Large intestine (tissue), 3 donors: ENCODE measurements at regions not wholly inside any gene's neighbourhood (a gene's known extent, or its start where the extent isn't known, plus 50 kb on each side); places are given as distances from the start of the nearest gene placed in this dataset.
"Not testable (repeated sequence)": the region's sequence is repeated elsewhere in the genome, so short reads cannot be mapped to it uniquely, and the experiment has no call there.

Source experiments
- DNase-seq, 2 donors: peaks; one replicate each; pipeline versions ENCODE4 v3.0.0 to v3.0.0-alpha.2; 2013
- H3K27ac ChIP-seq: one replicate; pipeline ENCODE4 v1.5.1; 2013; ENCODE audit warnings: low read length
- H3K27me3 ChIP-seq: 2 replicates; pipeline ENCODE4 v1.6.1; 2013; ENCODE audit warnings: low read length; ENCODE audit not compliant: control insufficient read depth, insufficient read depth
- H3K36me3 ChIP-seq: 2 replicates; pipeline ENCODE4 v1.6.1; 2013; ENCODE audit warnings: low read length; ENCODE audit not compliant: control insufficient read depth, insufficient read depth
- H3K4me1 ChIP-seq: one replicate; pipeline ENCODE4 v1.6.1; 2013; ENCODE audit warnings: low read length; ENCODE audit not compliant: control insufficient read depth, insufficient read depth
- H3K4me3 ChIP-seq: one replicate; pipeline ENCODE4 v1.5.1; 2013; ENCODE audit warnings: low read length
- H3K9me3 ChIP-seq: one replicate; pipeline ENCODE4 v1.6.1; 2013; ENCODE audit warnings: mild to moderate bottlenecking, low read depth, low read length, moderate library complexity; ENCODE audit not compliant: control insufficient read depth
- WGBS: methylation state at CpG from one replicate; pipeline ENCODE4 v1.1.5; 2013; ENCODE audit warnings: low lambda C conversion rate; ENCODE audit not compliant: insufficient coverage; 5-methylcytosine and 5-hydroxymethylcytosine counted together

DNA sequence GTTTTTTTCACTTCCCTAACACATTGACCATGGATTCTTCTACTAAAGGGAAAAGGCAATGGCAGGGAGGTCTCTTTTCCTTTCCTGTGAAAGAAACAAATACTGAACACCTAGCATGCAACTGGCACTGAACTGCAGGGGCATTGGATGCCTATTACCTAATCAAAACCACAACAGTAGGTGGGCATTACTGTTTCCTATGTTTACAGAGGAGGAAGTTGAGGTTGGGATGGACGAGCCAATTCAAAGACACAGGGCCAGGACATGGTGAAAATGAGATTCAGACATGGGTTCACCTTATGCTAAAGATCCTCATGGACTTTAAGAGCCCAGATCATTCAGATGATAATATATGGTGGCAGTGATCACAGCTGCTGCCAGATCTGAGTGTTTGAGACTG is 407.0 kb downstream of the MIAT start:
- H3K4me1 ChIP-seq = no peaks in the 10 kb centered on the region
- H3K27ac ChIP-seq = no peak overlapping the region
- H3K9me3 ChIP-seq = no peaks in the 10 kb centered on the region
- no peaks in the 10 kb centered on the region for H3K36me3 ChIP-seq
- peaks cover 28% of the 10 kb centered on the region for H3K27me3 ChIP-seq
- DNase-seq = no peak
- WGBS = no CpG with 5 or more reads among the region's 1 CpG
- H3K4me3 ChIP-seq = no peak overlapping the region

GRCh38 chr22:27065279-27065678 is 407.9 kb downstream of the MIAT start:
- no peak for DNase-seq
- no peaks in the 10 kb centered on the region for H3K36me3 ChIP-seq
- no CpG with 5 or more reads among the region's 9 CpGs for WGBS
- no peaks in the 10 kb centered on the region for H3K9me3 ChIP-seq
- no peak overlapping the region for H3K4me3 ChIP-seq
- no peak overlapping the region for H3K27ac ChIP-seq
- H3K4me1 ChIP-seq = no peaks in the 10 kb centered on the region
- peaks cover 30% of the 10 kb centered on the region for H3K27me3 ChIP-seq

- H3K9me3 ChIP-seq = no peaks in the 10 kb centered on the region
- H3K4me3 ChIP-seq = no peak overlapping the region
- no peak overlapping the region for H3K27ac ChIP-seq
- H3K27me3 ChIP-seq = peaks cover 45% of the 10 kb centered on the region
- H3K4me1 ChIP-seq = no peaks in the 10 kb centered on the region
- WGBS = no CpG with 5 or more reads among the region's 12 CpGs
- no peaks in the 10 kb centered on the region for H3K36me3 ChIP-seq
- no peak for DNase-seq
These were observed 409.5 kb downstream of the MIAT start for GRCh38 chr22:27066856-27067255.

DNA sequence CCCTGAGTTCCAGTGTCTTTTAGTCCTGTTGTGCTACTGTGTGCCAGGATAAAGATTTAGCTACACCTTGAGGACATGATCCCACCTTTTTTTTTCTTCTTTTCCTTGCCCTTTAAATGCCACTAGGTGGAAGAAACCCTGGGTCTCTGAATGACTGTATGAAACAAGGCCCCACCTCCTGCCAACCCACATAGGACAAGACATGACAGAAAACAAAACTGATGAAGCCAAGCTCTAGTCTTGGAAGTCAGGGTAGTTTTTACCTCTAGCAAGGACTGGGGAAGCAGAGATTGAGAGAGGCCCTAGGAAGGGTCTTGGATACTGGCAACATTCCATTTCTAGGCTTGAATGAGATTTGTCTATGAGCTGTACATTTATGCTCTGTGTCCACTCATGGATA is 410.7 kb downstream of the MIAT start:
- Histone ChIP-seq H3K27ac (no peak overlapping the region), H3K4me3 (no peak overlapping the region), H3K36me3 (no peaks in the 10 kb centered on the region), H3K27me3 (peaks cover 42% of the 10 kb centered on the region), H3K9me3 (no peaks in the 10 kb centered on the region), H3K4me1 (no peaks in the 10 kb centered on the region)
- no peak for DNase-seq

DNA sequence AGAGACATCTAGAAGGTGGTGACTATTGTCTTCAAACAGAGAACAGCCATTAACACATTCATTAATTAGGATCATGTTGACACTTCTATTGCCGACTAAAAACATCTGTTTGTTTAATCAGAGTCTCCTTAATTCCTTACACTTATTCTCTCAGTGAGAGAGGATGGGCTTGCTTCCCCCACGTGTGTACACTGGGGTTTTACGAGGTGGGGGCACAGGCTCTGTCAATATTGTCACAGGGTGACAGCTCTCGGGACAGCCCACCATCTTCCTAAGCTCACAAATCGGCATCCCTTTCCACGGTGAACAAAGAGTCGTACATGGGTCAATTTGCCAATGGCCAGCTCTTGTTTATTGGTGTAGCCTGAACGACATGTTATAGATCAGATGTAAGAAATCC is 413.2 kb downstream of the MIAT start:
- peaks cover 39% of the 10 kb centered on the region for H3K27me3 ChIP-seq
- H3K36me3 ChIP-seq = no peaks in the 10 kb centered on the region
- no peak overlapping the region for H3K27ac ChIP-seq
- H3K4me1 ChIP-seq = no peaks in the 10 kb centered on the region
- DNase-seq = no peak
- no peaks in the 10 kb centered on the region for H3K9me3 ChIP-seq
- no peak overlapping the region for H3K4me3 ChIP-seq
- WGBS = 20% methylated on average over 1 of the region's 8 CpGs

- Histone ChIP-seq H3K27ac (no peak overlapping the region), H3K4me3 (no peak overlapping the region), H3K27me3 (peaks cover 39% of the 10 kb centered on the region), H3K36me3 (no peaks in the 10 kb centered on the region), H3K9me3 (no peaks in the 10 kb centered on the region), H3K4me1 (no peaks in the 10 kb centered on the region)
- no peak for DNase-seq
- WGBS = 89% methylated on average over 8 of the region's 12 CpGs
These were observed 416.4 kb downstream of the MIAT start for GRCh38 chr22:27073601-27074425.

GRCh38 chr22:27075028-27075678 is 417.8 kb downstream of the MIAT start:
- Histone ChIP-seq H3K27me3 (peaks cover 42% of the 10 kb centered on the region), H3K36me3 (no peaks in the 10 kb centered on the region), H3K4me3 (no peak overlapping the region), H3K27ac (no peak overlapping the region), H3K4me1 (no peaks in the 10 kb centered on the region), H3K9me3 (no peaks in the 10 kb centered on the region)
- DNase-seq = no peak
- 100% methylated on average over 1 of the region's 6 CpGs for WGBS

DNA sequence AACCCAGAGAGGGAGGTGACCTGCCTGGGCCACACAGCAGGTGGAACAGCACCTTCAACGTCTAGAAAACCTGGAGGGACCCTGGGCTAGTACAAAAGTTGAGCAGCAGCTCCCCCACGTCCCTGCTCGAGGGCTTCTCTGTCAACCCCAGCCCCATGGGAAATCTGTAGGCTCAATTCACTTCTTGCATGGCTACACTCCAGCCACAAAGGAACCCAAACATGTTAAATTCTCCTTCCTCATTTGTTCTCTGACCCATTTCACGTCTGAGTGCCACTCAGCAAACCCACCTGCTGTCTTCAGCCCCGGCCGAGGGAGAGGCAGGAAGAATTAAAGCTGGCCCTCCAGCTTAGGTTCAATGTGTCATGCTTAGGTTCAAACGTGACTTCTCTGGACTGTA is 418.5 kb downstream of the MIAT start:
- no peaks in the 10 kb centered on the region for H3K4me1 ChIP-seq
- WGBS = no CpG with 5 or more reads among the region's 7 CpGs
- H3K9me3 ChIP-seq = no peaks in the 10 kb centered on the region
- DNase-seq = no peak
- no peak overlapping the region for H3K27ac ChIP-seq
- no peaks in the 10 kb centered on the region for H3K36me3 ChIP-seq
- peaks cover 40% of the 10 kb centered on the region for H3K27me3 ChIP-seq
- no peak overlapping the region for H3K4me3 ChIP-seq

- not testable (repeated sequence) for DNase-seq, H3K9me3 ChIP-seq, H3K36me3 ChIP-seq, H3K4me3 ChIP-seq, H3K27ac ChIP-seq, H3K4me1 ChIP-seq
- WGBS = 94% methylated on average over 3 of the region's 3 CpGs
- peaks cover 39% of the 10 kb centered on the region for H3K27me3 ChIP-seq
These were observed 420.7 kb downstream of the MIAT start for GRCh38 chr22:27078064-27078463.

DNA sequence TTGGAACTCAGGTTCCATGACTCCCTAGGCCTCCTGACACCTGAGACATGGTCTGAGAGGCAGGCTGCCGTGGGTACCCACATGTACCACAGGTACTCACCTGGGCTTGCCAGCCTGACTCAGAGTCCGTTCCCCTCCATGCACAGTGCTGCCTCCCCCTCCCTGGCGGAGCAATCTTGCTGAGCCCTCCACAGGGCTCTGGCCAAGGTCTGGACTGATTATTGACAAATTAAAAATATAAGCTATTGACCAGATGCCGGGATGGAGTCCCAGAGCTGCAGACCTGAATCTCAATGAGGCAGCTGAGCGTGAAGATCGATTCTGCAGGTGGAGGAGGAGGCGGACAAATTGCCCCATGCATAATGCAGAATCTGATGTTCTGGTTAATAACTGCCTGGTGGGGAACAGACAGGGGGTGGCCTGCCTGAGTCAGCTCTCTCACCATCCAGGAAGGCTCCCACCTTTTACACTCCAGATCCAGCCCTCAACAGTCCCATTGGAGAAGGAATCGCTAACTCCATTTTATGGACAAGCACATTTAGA is 422.7 kb downstream of the MIAT start:
- no CpG with 5 or more reads among the region's 8 CpGs for WGBS
- no peak for DNase-seq
- H3K4me1 ChIP-seq = no peaks in the 10 kb centered on the region
- peaks cover 30% of the 10 kb centered on the region for H3K27me3 ChIP-seq
- H3K9me3 ChIP-seq = no peaks in the 10 kb centered on the region
- no peak overlapping the region for H3K27ac ChIP-seq
- H3K36me3 ChIP-seq = no peaks in the 10 kb centered on the region
- no peak overlapping the region for H3K4me3 ChIP-seq
